Esophagus muscularis mucosa (tissue), 3 donors: ENCODE measurements at regions not wholly inside any gene's neighbourhood (a gene's known extent, or its start where the extent isn't known, plus 50 kb on each side); places are given as distances from the start of the nearest gene placed in this dataset.

ENCODE experiments used
- POLR2A ChIP-seq: fragments of 450-650 bp; IDR thresholded peaks from one replicate; pipeline ENCODE4 v1.6.1; 2017; ENCODE audit warnings: antibody characterized with exemption, moderate library complexity, mild to moderate bottlenecking, low read depth
- POLR2AphosphoS5 ChIP-seq, 2 donors: sonication (generic); formaldehyde crosslinking; IDR thresholded peaks; one replicate each; pipeline ENCODE4 v1.6.1; 2017; ENCODE audit warnings: antibody characterized with exemption in 2 of 2
- TF ChIP-seq, protein P1 (sequence below), 3 experiments: fragments of 200-600 bp in 2 of 3; fragments of 450-650 bp in 1 of 3; sonication (generic) in 2 of 3; IDR thresholded peaks; one replicate each; pipeline ENCODE4 v1.5.1; 2017 to 2019; ENCODE audit warnings: antibody characterized with exemption in 3 of 3, mild to moderate bottlenecking in 2 of 3, moderate library complexity in 1 of 3

DNA sequence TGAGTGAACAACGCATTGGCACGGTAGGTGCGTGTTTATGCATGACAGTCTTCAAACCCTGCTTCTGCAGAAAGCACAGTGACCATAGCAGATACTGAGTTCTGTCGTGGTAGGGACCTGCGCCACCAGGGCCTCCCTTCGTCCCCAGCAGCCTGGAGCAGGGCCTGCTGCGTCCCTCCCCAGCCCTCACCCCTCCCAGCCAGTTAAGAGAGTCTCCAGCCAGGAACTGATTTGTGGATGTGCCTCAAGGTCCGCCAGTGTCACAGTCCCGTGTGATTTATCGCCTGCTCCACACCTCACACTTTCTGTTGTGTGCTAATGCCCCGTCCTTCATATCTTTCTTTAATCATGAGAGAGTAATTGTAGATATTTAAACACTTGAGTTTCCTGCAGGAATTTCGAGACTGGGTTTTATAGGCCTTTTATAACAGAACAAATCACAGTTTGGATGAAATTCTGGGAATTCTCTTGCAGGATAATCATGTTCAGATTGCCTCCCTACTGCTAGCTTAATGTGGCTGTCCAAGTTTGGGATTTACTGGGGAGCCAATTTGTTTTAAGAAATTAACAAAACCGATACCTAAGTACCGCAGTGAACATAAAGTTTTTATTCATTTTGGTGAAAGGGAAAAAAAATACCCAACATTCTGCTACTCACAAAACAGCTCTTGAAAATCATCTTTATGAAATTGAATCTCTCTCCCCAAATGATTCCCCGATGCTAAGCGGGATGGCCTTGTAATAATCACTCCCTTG, 438.6 kb downstream of the TSHZ3 start:
- TF ChIP-seq, protein P1, sequence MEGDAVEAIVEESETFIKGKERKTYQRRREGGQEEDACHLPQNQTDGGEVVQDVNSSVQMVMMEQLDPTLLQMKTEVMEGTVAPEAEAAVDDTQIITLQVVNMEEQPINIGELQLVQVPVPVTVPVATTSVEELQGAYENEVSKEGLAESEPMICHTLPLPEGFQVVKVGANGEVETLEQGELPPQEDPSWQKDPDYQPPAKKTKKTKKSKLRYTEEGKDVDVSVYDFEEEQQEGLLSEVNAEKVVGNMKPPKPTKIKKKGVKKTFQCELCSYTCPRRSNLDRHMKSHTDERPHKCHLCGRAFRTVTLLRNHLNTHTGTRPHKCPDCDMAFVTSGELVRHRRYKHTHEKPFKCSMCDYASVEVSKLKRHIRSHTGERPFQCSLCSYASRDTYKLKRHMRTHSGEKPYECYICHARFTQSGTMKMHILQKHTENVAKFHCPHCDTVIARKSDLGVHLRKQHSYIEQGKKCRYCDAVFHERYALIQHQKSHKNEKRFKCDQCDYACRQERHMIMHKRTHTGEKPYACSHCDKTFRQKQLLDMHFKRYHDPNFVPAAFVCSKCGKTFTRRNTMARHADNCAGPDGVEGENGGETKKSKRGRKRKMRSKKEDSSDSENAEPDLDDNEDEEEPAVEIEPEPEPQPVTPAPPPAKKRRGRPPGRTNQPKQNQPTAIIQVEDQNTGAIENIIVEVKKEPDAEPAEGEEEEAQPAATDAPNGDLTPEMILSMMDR (IDR thresholded peaks at IDR 0.05), result no peak
- TF ChIP-seq POLR2AphosphoS5 (IDR thresholded peaks at IDR 0.05) (no peak), POLR2A (no peak)
